Endothelial cell of umbilical vein (primary cell): ENCODE measurements at regions not wholly inside any gene's neighbourhood (a gene's known extent, or its start where the extent isn't known, plus 50 kb on each side); places are given as distances from the start of the nearest gene placed in this dataset.

Source experiments
- BruUV-seq: library from RNA; stranded (reverse); fragments of 400-500 nt; replicated peaks from 2 replicates; lab custom pipeline; 2021; lab: Mats Ljungman, UMichigan
- CTCF ChIA-PET: fragments of 300-600, 350-600 bp; sonication (Branson Sonifier 250); formaldehyde crosslinking; loops from one replicate; lab custom pipeline; 2021; ENCODE audit warnings: antibody characterized with exemption, inconsistent platforms; lab: Charles Lee
- POLR2A ChIA-PET: fragments of 300-600, 350-600 bp; sonication (Branson Sonifier 250); formaldehyde crosslinking; loops from one replicate; lab custom pipeline; 2021; ENCODE audit warnings: antibody characterized with exemption, inconsistent platforms; lab: Charles Lee
- DNase-seq: peaks from one replicate; pipeline ENCODE4 v3.0.0-alpha.2; 2011; ENCODE audit warnings: low read depth, low spot score
- FAIRE-seq: peaks from 2 replicates; lab custom pipeline; 2011; peaks lifted over from hg19 to GRCh38; lab: Jason Lieb, UNC
- H2AFZ ChIP-seq: 2 replicates; pipeline ENCODE4 v1.6.0; 2012; ENCODE audit warnings: low read depth, low read length, control low read depth, inconsistent platforms
- H3K27ac ChIP-seq: 2 replicates; pipeline ENCODE4 v1.5.1; 2011; ENCODE audit warnings: low read depth, mild to moderate bottlenecking, control low read depth, low read length, moderate library complexity; ENCODE audit not compliant: insufficient read depth
- H3K27me3 ChIP-seq, 2 experiments: 2 replicates each; pipeline versions ENCODE4 v1.6.0 to v1.6.1; 2011; ENCODE audit warnings: low read length in 2 of 2, mixed read lengths in 1 of 2; ENCODE audit not compliant: control insufficient read depth in 2 of 2, insufficient read depth in 2 of 2
- H3K36me3 ChIP-seq, 2 experiments: 2 replicates in 1 of 2; 3 replicates in 1 of 2; pipeline ENCODE4 v1.5.1; 2011; ENCODE audit warnings: low read length in 2 of 2, mild to moderate bottlenecking in 1 of 2, moderate library complexity in 1 of 2; ENCODE audit not compliant: control insufficient read depth in 2 of 2, insufficient read depth in 2 of 2; ENCODE audit errors: extremely low read depth in 1 of 2
- H3K4me1 ChIP-seq: 3 replicates; pipeline ENCODE4 v1.5.1; 2011; ENCODE audit warnings: mild to moderate bottlenecking, low read length; ENCODE audit not compliant: control insufficient read depth, insufficient read depth; ENCODE audit errors: extremely low read depth
- H3K4me2 ChIP-seq: 2 replicates; pipeline ENCODE4 v1.6.1; 2011; ENCODE audit warnings: low read length, control low read depth, mixed read lengths; ENCODE audit not compliant: insufficient read depth
- H3K4me3 ChIP-seq, 3 experiments: fragments of 200-600 bp in 1 of 3; sonication (generic), shearing (Covaris generic) in 1 of 3; replicated peaks in 1 of 3; 2 replicates each; pipeline ENCODE4 v1.5.1; 2011 to 2016; ENCODE audit warnings: control low read depth in 3 of 3, low read length in 3 of 3, mild to moderate bottlenecking in 2 of 3, inconsistent platforms in 1 of 3, low read depth in 1 of 3, moderate library complexity in 1 of 3; ENCODE audit not compliant: insufficient read depth in 1 of 3
- H3K79me2 ChIP-seq: 2 replicates; pipeline ENCODE4 v1.6.0; 2012; ENCODE audit warnings: low read length, inconsistent platforms; ENCODE audit not compliant: control insufficient read depth, insufficient read depth
- H3K9ac ChIP-seq: replicated peaks from 2 replicates; pipeline ENCODE3; 2011; ENCODE audit warnings: low read length, control low read depth; ENCODE audit not compliant: insufficient read depth; ENCODE audit errors: extremely low read depth
- H3K9me1 ChIP-seq: replicated peaks from 3 replicates; pipeline ENCODE4 v1.6.0; 2011; ENCODE audit warnings: mild to moderate bottlenecking, low read length; ENCODE audit not compliant: control insufficient read depth, insufficient read depth; ENCODE audit errors: extremely low read depth
- H3K9me3 ChIP-seq: replicated peaks from 2 replicates; pipeline ENCODE4 v1.5.1; 2012; ENCODE audit warnings: low read length, inconsistent platforms; ENCODE audit not compliant: control insufficient read depth, insufficient read depth
- H4K20me1 ChIP-seq: replicated peaks from 2 replicates; pipeline ENCODE3; 2011; ENCODE audit warnings: mild to moderate bottlenecking, low read length; ENCODE audit not compliant: control insufficient read depth, insufficient read depth; ENCODE audit errors: extremely low read depth
- CTCF ChIP-seq, 2 donors: IDR thresholded peaks; 1 replicate in 1 of 2; 2 replicates in 1 of 2; pipeline ENCODE4 v1.5.1; 2011; ENCODE audit warnings: low read length in 2 of 2, mild to moderate bottlenecking in 2 of 2, moderate library complexity in 2 of 2, control low read depth in 1 of 2, inconsistent platforms in 1 of 2, low read depth in 1 of 2; ENCODE audit not compliant: insufficient read depth in 1 of 2; ENCODE audit errors: extremely low read depth in 1 of 2
- EZH2 ChIP-seq: IDR thresholded peaks from 2 replicates; pipeline ENCODE4 v1.6.1; 2012; ENCODE audit warnings: borderline replicate concordance, low read depth, mild to moderate bottlenecking, moderate library complexity, low read length, inconsistent platforms; ENCODE audit not compliant: severe bottlenecking
- FOS ChIP-seq: IDR thresholded peaks from 2 replicates; pipeline ENCODE4 v1.6.1; 2011; ENCODE audit warnings: mild to moderate bottlenecking, low read length, moderate library complexity, borderline replicate concordance; ENCODE audit not compliant: insufficient read depth
- GATA2 ChIP-seq: IDR thresholded peaks from 2 replicates; pipeline ENCODE4 v1.7.0; 2011; ENCODE audit warnings: low read depth, mild to moderate bottlenecking, moderate library complexity, mixed read lengths, low read length; ENCODE audit not compliant: insufficient read length, insufficient read depth
- JUN ChIP-seq: IDR thresholded peaks from 2 replicates; pipeline ENCODE4 v1.6.1; 2011; ENCODE audit warnings: borderline replicate concordance, low read depth; ENCODE audit not compliant: insufficient read length, insufficient read depth
- MAX ChIP-seq: IDR thresholded peaks from 2 replicates; pipeline ENCODE4 v1.6.1; 2011; ENCODE audit not compliant: insufficient read depth, insufficient read length
- MYC ChIP-seq: IDR thresholded peaks from one replicate; pipeline ENCODE4 v1.6.1; 2011; ENCODE audit warnings: mild to moderate bottlenecking, low read depth, low read length
- POLR2A ChIP-seq: IDR thresholded peaks from 2 replicates; pipeline ENCODE4 v1.6.1; 2012; ENCODE audit warnings: low read depth, mild to moderate bottlenecking, control low read depth, low read length
- POLR2AphosphoS5 ChIP-seq: IDR thresholded peaks from 2 replicates; pipeline ENCODE4 v1.6.1; 2012; ENCODE audit warnings: low read depth, mild to moderate bottlenecking, control low read depth, low read length, moderate library complexity; ENCODE audit not compliant: insufficient read depth
- dilution Hi-C: fragments of 300-500 bp; cut with MboI; formaldehyde crosslinking; loops from one replicate; pipeline ENCODE4 v1.15.0; 2019; ENCODE audit warnings: low sequenced_read_pairs; ENCODE audit not compliant: extremely low pct_ligation_motif_present
- intact Hi-C: fragments of 100-400 bp; cut with micrococcal nuclease; formaldehyde crosslinking; loops from one replicate; pipeline ENCODE4 v1.10.0; 2022

DNA sequence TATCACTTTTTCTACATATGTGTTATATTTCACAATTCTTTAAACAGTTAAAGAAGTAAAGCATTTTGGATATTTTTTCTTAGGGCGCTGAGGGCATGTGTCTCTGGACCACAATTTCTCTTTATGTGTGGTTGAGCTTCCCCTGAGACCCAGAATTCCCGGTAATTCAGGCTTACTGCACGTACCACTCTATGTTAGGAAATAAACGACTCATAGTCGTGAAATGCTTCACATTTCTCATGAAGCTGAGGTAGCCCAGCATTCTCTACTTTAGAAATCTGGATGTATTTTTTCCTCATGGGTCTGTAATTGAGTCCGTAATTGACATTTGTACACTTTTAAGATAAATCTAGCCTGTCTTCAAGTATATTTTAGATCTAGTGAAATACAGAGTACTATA lies 170.6 kb downstream of the FZD1 start:
- dilution Hi-C loops = no loop called here
- no peak for FAIRE-seq
- Histone ChIP-seq H3K4me1 (no peaks in the 10 kb centered on the region), H3K27me3 (peaks cover 0 to 2% of the 10 kb centered on the region in 2 experiments), H4K20me1 (no peaks in the 10 kb centered on the region), H3K9ac (no peak overlapping the region), H2AFZ (no peak overlapping the region), H3K9me1 (no peaks in the 10 kb centered on the region), H3K79me2 (no peaks in the 10 kb centered on the region), H3K9me3 (no peaks in the 10 kb centered on the region), H3K36me3 (no peaks in the 10 kb centered on the region), H3K4me3 (no peak overlapping the region), H3K4me2 (no peak overlapping the region), H3K27ac (no peak overlapping the region)
- BruUV-seq = no TSS peak
- DNase-seq = no peak
- TF ChIP-seq MAX = no peak
- TF ChIP-seq POLR2AphosphoS5 = no peak
- TF ChIP-seq JUN = no peak
- no peak for TF ChIP-seq FOS
- TF ChIP-seq EZH2 = no peak
- TF ChIP-seq GATA2 = no peak
- no peak for TF ChIP-seq POLR2A
- no peak for TF ChIP-seq CTCF (IDR thresholded peaks at IDR 0.05; ENCODE audit: extremely low read depth in 1 of 2, insufficient read depth in 1 of 2, low read depth in 1 of 2, low read length in 2 of 2)
- TF ChIP-seq MYC = no peak
- CTCF ChIA-PET = no interaction called here
- POLR2A ChIA-PET = no interaction called here
- intact Hi-C loops = no loop called here
